ENCODE measurements at regions not wholly inside any gene's neighbourhood (a gene's known extent, or its start where the extent isn't known, plus 50 kb on each side); places are given as distances from the start of the nearest gene placed in this dataset.

DNA sequence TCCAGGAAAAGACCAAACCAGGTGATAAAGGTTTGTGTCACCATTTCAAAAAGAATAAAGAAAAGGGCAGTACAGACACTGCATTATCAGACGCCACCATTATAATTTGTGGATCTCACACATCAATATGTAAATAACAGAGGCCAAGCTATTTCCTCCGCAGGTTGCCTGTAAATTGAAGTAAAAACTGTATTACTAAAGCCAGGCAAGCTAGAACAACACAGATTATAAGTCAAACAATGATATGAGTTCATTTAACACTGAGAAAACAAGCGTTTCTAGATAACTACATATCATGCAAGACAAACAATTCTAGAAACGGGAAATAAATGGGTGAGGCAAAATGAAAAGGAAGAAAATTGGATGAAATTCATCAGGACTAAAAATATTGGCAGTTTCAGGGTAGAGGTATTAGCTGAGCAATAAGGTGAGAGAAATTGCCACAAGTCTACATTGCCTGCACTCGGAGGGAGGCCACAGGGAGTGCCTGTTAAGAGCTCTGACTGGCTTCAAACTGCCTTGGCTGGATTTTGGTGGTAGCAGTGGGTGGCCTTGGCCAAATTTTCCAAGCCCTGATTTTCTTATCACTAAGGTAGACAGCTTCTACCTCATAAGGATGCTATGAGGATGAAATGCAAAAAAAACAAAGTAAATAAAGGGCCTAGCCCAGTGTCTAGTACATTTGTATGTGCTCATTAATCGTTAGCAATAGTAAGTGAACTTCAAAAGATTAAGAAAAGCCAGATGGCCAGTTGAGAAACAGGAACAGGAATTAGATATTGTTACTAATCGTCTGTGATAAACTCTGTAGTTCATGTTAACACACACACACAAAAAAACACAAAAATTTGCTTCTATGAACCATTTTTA lies 240.0 kb upstream of the NFE2L3 start:
- DNase-seq (ENCODE audit: low read depth in 2 of 2) = no peak

DNA sequence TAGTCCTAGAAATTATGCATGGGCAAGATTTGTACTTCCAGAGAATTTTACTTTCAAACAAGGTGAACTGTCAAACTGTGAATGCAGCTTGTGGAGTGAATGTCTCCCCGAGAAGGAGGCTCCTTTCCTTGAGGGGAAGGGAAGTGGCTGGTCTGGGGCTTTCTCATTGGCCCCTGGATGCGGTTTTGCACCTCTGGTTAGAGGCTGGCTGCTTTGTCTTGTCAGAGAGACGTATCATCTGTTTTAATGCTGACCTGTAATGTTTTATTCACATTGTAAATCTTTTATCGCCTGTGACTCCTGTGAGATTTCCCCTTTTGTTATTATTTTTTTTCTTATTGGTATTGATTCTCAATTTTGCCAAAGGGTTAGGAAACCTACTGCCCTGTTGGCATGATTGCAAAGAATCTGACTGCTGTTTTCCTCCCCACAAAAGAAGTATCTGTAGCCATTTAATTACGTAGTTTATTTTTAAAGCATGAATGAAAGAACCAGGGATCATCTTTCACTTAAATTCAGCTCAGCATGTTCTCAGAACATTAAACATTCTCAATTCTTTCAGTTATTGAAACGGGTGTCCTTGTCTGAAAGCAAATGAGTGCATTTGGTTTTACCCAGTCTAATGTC lies 238.3 kb upstream of the NFE2L3 start:
- DNase-seq (ENCODE audit: low read depth in 2 of 2) = no peak

DNA sequence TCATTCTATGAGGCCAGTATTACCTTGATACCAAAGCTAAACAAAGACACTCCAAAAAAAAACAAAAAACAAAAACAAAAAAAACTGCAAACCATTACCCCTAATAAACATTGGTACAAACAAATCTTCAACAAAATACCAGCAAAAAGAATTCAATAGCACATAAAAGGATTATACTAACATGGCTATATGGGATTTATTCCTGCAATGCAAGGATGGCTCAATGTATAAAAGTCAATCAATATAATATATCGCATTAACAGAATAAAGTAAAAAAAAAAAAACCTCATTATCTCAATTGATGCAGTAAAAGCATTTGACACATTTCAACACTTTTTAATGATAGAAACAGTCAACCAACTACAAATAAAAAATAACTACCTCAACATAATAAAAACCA lies 233.3 kb upstream of the NFE2L3 start:
- DNase-seq (ENCODE audit: low read depth in 2 of 2) = no peak

DNA sequence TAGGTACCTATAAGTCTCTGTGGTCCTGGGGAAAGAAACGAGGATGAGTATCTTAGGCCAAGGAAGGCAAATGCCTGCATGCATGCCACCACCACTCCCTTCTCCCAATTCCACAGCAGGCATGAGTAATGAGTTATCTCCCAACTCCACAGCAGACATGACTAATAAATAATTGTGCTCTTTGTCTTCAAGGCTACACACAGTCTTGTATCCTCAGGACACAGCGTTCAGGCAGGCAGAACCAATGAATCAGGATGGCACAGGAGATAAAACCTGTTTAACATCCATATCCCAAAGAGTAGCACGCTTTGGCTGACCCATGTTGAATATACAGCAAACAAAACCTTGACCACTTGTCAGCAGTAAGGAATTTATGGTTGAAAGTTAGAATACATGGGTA lies 229.7 kb upstream of the NFE2L3 start:
- no peak for DNase-seq (ENCODE audit: low read depth in 2 of 2)

DNA sequence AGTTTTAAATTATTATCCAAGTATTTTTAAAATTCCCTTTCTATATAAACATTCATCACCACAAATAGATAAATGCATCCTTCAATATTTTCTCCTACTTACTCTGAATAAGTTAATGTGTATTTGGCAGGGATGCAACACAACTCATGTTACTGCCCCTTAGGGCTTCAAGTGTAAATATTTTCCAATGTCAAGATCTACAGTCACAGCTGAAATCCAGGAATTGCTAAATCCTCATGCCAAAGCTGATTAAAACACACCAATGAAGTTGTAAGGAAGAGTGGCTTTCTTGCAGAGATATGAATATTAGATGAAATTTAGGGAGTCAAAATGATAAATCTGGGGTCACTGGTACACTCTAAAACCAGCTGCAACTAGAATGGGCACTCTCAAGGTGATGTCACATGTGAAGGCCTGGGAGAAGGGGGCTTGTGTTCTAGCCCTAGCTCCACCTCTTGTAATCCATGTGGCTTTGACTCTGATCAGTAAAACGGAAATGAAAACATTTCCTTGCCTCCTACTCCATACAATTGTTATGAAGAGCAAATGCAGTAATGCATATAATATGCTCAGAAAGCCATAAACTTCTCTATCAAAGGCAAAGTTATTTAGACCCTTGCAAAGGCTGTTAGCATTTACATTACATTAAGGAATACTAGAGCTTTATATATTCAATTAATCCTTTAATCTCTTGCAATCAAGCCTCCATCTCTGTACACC lies 228.1 kb upstream of the NFE2L3 start:
- no peak for DNase-seq (ENCODE audit: low read depth in 2 of 2)

DNA sequence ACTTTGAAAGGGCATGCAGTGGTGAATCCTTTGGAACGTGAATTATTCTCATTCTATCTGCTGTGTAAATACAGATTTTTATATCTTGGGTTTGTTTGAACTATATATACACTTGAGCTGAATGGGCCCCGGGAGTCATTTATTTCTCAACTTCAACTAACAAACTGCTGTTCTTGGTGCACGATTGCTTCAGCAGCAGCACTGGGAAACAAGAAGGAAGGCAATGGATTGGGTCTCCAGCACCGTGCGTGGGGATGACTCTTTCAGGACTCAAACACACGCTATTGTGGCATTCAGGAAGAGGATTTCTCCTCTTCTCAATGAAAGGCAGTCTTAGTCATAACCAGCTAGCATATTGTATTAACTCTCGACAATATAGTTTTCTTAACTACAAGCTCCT lies 226.0 kb upstream of the NFE2L3 start:
- no peak for DNase-seq (ENCODE audit: low read depth in 2 of 2)

DNA sequence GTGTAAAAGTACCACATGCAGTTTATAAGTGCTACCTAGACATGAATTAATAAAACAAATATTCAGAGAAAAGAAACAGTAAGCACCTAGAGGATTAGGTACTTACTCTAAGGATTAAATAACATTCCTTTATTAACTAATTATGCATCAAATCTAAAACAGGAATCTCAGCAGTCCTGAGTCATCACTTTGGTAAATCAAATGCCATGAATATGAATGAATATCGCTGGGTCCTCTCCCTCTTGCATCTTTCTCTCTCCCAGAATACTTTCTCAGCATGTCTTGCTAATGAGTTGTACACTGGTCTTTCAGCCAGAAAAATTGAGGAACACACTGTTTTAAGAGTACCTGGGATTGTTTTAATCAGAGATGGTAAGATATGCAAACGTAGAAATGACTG lies 225.5 kb upstream of the NFE2L3 start:
- no peak for DNase-seq (ENCODE audit: low read depth in 2 of 2)

DNA sequence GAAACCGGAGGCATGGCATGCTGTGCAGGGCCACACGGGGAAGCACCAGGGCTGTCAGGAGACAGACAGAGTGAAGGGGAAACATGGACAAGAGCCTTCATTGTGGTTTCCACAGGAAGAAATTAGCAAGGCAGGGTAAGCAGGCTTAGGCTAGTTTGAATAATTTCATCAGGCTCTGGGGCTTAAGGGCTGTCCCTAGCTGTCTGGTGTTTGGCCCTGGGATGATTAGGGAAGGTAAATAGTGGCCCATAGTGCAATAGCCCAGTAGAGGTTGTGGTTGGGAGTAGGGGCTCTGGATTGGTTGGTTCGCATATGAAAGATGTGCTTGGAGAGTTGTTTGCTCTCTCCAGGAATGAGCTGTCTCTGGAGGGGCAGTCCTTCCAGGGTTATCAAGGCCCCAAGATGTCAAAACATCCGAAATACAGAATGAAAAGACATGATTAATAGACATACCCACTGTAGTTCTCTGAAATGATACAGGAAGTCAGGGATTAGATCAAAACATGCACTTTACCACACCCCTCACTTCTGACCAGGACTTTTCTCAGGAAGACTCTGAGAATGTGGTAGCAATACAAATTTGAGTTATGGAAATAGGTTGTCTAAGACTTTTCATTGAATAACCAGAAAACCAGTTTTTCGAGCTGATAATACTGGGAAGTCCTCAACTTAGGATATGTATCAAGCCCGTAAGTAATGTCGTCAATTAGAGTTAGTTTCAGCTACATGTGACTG lies 224.9 kb upstream of the NFE2L3 start:
- no peak for DNase-seq (ENCODE audit: low read depth in 2 of 2)

DNA sequence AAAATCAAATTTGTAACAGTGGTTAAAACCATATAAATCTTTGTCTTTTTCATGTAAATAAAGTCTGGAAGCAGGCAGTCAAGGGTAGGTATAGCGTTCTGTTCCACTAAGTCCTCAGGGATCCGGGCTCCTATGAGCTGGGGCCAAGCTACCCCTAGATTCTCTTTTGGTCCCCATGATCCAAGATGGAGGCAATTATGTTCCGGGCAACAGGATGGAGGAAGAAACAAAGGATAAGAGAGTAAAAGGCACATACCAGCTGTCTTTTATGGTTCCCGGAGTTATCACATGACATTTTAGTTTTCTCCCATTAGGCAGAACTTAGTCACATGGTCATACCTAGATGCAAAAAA lies 224.4 kb upstream of the NFE2L3 start:
- no peak for DNase-seq (ENCODE audit: low read depth in 2 of 2)

DNA sequence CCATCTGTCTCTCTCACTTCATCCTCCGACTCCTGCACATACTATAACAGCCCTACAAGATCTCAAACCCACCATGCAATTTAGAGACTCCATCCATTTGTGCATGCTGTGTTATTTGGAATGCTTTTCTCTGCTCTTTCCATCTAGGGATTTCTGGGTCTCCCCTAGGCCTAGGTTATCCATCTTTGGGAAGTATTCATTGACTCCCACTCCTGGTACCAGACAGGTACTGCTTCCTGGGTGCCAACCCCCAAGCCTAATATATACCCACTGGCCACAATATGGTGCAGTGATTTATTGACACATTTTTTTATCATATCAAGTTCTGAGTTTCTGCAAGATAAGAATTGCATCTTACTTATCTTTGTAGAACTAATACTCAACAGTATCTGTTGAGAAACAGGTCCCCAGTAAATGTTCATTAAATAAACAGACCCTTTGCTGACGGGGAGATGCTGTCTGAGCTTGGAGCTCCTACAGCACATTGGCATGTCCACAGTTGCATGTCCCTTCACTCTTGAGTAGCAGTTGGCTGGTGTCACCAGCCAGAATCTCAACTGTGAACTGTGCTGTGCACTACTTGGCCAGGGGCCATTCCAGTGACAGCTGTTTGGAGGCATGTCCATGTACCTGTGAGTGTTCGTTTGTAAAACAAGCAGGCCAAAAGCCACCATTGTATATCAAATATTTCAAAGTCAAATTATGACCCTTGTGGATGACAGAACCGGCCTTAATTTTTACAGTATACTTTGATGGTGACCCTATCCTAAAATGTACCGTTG lies 223.3 kb upstream of the NFE2L3 start:
- DNase-seq (ENCODE audit: low read depth in 2 of 2) = no peak

DNA sequence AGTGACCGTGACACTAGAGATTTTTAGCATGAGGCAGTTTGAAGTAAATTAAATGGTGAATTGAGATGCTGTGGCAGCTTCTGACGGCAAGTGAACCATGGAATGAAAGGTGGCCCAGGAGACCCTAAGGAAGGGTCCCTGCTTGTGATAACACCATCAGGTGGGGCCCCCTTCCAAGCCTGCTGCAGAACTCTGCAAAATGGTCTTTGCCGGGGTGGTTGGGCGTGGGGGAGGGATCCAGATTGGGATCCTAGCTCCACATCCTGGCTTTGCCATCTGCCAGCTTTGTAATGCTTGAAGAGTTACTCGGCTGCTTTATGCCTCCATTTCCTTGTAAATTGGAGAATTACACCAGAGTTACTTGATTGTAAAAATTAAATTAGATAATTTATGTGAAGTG lies 222.6 kb upstream of the NFE2L3 start:
- DNase-seq (ENCODE audit: low read depth in 2 of 2) = no peak

DNA sequence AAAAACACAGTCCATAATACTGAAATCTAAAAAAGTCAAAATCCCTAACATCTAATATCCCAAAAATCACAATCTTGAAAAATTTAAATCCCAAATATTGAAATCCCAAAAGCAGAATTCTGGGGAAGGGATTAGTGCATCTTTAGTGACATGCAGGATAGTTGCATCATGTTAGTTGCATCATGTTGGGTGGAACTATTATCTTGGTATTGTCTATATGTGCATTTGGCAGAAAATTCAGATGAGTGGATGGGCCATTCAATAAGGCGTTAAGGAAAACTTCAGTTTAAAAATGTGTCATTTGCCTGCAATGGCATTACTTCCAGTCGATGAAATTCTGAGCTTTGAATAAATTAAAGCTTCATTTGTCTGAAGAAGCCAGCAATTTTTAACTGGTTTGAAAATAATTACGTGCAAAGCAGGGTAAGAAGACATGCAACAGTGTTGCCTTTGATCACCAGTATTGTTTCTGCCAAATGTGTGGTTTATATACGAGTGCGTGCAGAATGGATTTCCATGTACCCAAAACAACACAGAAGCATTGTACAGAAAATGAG lies 221.4 kb upstream of the NFE2L3 start:
- DNase-seq (ENCODE audit: low read depth in 2 of 2) = no peak

DNA sequence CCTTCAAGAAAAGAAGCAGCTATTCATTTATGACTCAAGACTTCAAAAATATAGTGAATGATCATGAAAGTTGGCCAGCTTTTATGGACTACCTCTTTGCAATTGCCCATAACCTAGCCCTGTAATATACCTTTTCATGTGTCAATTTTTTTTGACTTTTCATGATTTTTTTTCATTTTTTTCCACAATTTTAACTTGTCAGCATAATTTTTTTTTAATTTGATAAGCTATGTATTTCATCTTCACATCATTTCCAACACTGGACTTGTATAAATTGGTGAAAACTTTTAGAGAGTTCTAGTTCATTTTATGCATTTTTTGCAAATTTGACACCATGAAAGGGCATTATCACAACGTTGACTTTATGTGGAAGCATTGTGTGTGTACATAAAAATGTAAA lies 220.8 kb upstream of the NFE2L3 start:
- no peak for DNase-seq (ENCODE audit: low read depth in 2 of 2)

DNA sequence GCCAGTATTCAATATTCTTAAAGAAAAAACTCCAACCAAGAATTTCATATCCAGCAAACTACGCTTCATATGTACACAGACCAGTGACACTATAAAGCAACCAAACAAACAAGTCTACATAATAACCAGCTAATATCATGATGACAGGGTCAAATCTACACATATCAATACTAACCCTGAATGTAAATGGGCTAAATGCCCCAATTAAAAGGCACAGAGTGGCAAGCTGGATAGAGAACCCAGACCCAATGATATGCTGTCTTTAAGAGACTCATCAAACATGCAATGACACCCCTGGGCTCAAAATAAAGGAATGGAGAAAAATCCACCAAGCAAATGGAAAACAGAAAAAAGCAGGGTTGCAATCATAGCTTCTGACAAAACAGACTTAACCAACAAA lies 218.1 kb upstream of the NFE2L3 start:
- no peak for DNase-seq (ENCODE audit: low read depth in 2 of 2)

DNA sequence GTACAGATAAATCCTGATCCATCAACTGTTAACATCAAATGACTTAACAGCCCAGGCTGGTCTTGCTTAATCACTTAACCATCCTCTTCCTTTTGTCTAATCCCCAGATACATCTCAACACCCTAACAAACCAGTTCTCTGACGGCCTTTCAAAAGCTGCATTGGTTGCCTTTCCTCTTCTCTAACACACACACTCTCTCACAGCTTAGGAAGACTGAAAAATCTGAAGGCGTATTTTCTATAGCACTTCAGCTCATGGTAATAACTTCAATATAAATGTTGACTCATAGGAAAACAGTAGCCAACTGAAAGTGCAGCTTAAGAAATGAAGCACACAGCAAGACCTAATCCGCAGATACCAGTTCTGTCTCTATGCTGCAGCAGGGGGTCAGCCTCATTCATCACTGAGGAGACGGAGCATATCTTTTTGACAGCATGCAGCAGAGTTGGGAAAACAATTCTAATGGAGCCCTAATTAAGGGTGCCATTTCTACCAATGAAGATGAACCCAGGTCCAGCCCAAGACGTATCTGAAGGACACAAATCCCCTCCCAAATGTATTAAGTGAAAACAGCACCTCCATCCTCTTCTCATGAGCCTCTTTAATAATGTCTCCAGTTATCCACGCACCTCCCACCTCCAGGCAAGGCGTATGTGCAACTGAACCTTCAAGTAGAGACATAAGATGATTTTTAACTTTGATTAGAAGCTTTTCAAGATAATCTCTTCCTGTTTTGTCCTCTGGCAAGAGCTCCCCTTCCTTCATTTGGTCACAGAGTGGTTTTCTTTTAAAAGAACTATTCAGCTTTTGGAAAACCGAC lies 211.7 kb upstream of the NFE2L3 start:
- DNase-seq (ENCODE audit: low read depth in 2 of 2) = no peak

DNA sequence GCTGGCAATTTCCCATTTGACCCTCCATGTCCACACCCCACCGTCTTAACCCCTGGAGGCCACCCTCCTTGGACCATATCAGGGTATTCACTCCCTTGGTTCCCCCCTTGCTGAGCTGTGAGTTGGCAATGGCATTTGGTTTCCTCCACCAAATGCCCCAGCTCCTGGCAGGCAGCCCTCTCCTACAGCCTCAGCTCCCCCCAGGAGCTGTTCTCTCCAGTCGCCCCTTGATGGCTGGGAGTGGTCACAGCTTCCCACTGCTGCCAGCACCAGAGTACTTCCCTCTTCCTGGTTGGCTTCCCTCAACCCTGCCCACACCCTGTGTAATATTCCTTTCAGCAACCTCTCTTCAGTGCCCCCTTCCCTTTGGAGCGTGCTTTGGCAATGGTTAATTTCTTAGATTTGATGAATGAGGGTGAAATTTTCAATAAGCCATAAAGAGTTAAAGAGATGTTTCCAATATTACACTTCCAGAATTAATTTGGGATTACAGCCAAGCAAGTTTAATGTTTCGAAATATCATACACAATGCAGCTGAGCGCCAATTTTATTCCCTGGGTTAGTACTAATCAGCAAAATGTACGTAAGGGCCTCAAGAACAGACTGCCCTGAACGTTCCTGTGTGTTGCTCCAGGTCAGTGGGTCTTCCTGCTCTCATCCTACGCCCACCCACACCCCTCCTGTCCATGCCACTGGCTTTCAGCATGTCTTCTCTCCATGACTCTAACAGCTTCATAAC lies 207.1 kb upstream of the NFE2L3 start:
- DNase-seq (ENCODE audit: low read depth in 2 of 2) = no peak

DNA sequence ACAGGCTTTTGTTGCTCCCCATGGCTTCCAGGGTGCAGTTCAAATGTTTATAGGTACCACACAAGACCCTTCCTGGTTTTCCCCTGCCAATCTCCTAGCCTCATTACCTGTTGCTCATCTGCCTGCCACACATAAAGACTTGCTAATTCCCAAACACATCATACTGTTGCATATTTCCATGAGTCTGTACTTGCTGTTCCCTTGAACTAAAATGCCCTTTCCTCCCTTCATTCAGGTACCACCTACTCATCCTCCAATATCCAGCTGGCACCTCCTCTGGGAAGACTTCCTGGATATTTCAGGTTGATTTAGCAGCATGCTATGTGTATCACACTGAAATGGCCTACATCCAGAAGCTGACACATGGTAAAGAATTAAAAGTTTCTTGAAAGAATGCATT lies 206.4 kb upstream of the NFE2L3 start:
- DNase-seq (ENCODE audit: low read depth in 2 of 2) = no peak

DNA sequence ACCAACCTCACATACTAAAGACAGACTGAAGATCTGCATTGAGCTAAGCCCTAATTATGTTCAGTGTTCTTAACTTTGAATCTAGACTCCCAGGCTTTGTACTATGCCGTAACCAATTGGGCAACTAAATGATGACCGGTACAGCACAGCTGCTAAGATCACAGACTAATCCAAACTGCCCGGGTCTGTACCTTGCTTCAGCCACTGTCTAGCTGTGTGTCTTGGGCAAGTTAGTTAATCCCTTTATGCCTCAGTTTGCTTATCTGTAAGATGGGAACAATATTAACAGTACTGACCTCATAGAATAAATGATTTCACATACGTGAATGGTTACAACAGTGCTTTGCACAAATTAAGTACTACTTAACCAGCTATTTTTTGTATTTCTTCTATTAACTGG lies 205.8 kb upstream of the NFE2L3 start:
- no peak for DNase-seq (ENCODE audit: low read depth in 2 of 2)

DNA sequence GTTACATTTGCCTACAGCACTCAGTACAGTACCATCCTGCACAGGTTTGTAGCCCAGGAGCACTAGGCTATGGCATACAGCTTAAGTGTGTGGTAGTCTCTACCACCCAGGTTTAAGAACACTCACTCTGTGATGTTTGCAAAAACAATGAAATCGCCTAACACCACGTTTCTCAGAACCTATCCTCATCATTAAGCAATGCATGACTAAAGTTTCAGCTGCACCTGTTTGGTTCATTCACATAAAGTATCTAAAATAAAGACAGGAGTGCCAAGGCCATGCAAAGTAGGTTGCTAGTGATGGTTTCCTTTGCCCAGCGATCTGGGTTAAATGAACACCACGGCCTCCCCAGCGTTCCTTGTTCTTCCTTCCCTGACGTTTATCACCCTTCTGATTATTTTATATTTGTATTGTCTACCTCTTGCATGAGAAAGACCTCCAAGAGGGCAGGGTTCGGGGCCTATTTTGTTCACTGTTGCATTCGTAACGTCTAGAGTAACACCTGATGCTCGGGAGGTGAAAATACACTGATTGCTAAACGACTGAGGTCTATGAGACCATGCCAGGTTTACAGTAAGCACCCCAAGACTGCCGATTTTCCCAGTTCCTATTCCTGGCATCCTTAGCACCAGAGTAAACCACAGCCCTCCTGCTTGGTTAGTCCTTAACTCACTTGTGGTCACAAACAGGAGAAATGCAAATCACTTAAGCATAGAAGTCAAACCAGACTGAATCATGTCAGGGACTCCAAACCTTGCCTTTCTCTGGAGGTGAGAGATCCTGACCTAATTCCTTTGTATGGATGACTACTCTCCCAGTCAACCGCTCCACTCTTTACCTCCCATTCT lies 204.1 kb upstream of the NFE2L3 start:
- DNase-seq (ENCODE audit: low read depth in 2 of 2) = no peak

Measured in stimulated activated CD8-positive, alpha-beta memory T cell treated with anti-CD3 and anti-CD28 coated beads, Interleukin-15, amount 100 ng/mL, for 48 hours (primary cell).